NT2/D1 (cell line): ENCODE measurements at regions not wholly inside any gene's neighbourhood (a gene's known extent, or its start where the extent isn't known, plus 50 kb on each side); places are given as distances from the start of the nearest gene placed in this dataset.
"Not testable (repeated sequence)": the region's sequence is repeated elsewhere in the genome, so short reads cannot be mapped to it uniquely, and the experiment has no call there.

Experiments
- DNase-seq: peaks from one replicate; pipeline ENCODE4 v3.0.0-alpha.2; 2011; ENCODE audit warnings: low read depth, low spot score
- H3K27me3 ChIP-seq: 2 replicates; pipeline ENCODE4 v1.6.0; 2011; ENCODE audit warnings: mild to moderate bottlenecking; ENCODE audit not compliant: insufficient read length, insufficient read depth
- H3K36me3 ChIP-seq: 2 replicates; pipeline ENCODE4 v1.6.1; 2011; ENCODE audit warnings: mild to moderate bottlenecking, low read length, mixed read lengths; ENCODE audit not compliant: insufficient read depth, insufficient read length
- H3K4me1 ChIP-seq: 2 replicates; pipeline ENCODE4 v1.5.1; 2011; ENCODE audit not compliant: insufficient read depth, insufficient read length
- H3K4me3 ChIP-seq: 2 replicates; pipeline ENCODE4 v1.5.1; 2011; ENCODE audit warnings: low read depth; ENCODE audit not compliant: insufficient read length
- H3K9ac ChIP-seq: 2 replicates; pipeline ENCODE4 v1.6.0; 2011; ENCODE audit warnings: low read depth; ENCODE audit not compliant: insufficient read length
- H3K9me3 ChIP-seq: 2 replicates; pipeline ENCODE4 v1.5.1; 2011; ENCODE audit warnings: mild to moderate bottlenecking, low read length; ENCODE audit not compliant: insufficient read depth
- SUZ12 ChIP-seq: IDR thresholded peaks from 2 replicates; pipeline ENCODE4 v1.6.1; 2011; ENCODE audit not compliant: insufficient read length, insufficient read depth; ENCODE audit errors: extremely low read depth
- YY1 ChIP-seq: IDR thresholded peaks from 2 replicates; pipeline ENCODE4 v1.6.1; 2011; ENCODE audit not compliant: insufficient read length, insufficient read depth
- ZNF274 ChIP-seq: IDR thresholded peaks from 2 replicates; pipeline ENCODE4 v1.6.1; 2011; ENCODE audit warnings: mild to moderate bottlenecking, low read depth, low read length

DNA sequence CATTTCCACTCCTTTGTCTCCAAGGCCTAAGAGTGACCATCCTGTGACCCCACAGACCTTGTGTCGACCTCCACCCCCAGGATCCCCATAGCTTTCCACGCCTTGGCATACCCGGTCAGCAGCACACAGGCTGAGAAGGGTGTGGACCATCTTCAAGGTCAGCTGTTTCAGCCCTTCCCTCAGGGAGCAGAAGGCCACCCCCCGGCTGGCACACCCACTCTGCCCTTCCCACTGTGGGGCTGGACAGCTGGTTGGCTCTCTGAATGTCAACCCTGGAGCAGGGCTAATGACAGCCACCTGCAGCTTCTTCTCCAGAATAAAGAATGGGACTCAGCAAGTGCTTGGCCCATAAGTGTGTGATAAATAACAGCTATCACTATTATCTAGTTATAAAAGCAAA, 93.1 kb downstream of the OLFM1 start:
- no peak for DNase-seq
- no peaks in the 10 kb centered on the region for H3K4me1 ChIP-seq
- no peak overlapping the region for H3K4me3 ChIP-seq
- H3K27me3 ChIP-seq: peaks cover 3% of the 10 kb centered on the region
- H3K9ac ChIP-seq: no peak overlapping the region
- no peaks in the 10 kb centered on the region for H3K9me3 ChIP-seq
- no peaks in the 10 kb centered on the region for H3K36me3 ChIP-seq
- TF ChIP-seq SUZ12: no peak
- no peak for TF ChIP-seq ZNF274
- no peak for TF ChIP-seq YY1

DNA sequence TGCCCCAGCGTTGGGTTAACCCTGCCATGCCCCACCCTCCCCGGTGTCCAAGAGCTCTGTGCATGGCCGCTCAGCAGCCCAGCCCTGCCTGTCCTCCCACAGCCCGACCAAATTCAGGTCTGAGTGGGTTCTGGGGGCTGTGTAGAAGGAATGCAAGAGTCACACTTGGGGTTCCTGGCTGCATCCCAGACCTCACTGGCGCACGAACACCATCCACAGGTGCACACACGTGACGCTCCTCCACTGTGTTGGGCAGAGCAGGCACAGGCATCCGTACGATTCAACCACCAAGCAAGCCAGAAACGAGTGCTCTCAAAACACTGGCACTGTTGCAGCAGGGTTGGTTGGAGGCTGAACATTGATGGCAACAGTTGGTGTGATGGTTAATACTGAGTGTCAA, 93.9 kb downstream of the OLFM1 start:
- Histone ChIP-seq H3K9ac (no peak overlapping the region), H3K4me3 (no peak overlapping the region), H3K4me1 (peaks cover 1% of the 10 kb centered on the region), H3K27me3 (peaks cover 3% of the 10 kb centered on the region), H3K9me3 (no peaks in the 10 kb centered on the region), H3K36me3 (no peaks in the 10 kb centered on the region)
- no peak for DNase-seq
- TF ChIP-seq YY1: no peak
- no peak for TF ChIP-seq SUZ12
- TF ChIP-seq ZNF274: no peak

DNA sequence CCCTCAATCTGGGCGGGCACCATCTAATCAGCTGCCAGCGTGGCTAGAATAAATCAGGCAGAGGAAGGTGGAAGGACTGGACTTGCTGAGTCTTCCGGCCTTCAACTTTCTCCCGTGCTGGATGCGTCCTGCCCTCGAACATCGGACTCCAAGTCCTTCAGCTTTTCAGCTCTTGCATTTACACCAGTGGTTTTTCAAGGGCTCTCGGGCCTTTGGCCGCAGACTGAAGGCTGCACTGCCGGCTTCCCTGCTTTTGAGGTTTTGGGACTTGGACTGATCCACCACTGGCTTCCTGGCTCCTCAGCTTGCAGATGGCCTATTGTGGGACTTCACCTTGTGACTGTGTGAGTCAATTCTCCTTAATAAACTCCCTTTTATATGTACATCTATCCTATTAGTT, 94.4 kb downstream of the OLFM1 start:
- H3K27me3 ChIP-seq, H3K9ac ChIP-seq, H3K36me3 ChIP-seq, H3K4me1 ChIP-seq, H3K9me3 ChIP-seq, H3K4me3 ChIP-seq, DNase-seq: not testable (repeated sequence)

DNA sequence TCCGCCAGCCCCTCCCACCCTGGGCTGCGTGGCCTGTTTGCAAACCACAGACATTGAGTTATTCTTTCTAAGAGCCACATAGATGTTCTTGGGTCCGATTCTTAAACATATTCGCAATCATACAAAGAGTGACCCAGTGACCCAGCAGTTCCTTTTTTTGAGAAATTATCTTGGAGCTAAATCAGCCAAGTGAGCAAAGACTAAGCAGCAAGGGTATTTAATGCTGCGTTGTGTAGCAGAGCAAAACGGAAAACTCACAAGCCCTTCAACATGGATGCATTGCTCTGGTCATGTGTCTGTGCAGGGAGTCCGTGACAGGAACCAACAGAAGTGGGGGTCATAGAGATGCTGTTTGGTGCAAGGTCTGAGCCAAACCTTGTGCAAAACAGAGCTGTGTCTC, 95.6 kb downstream of the OLFM1 start:
- no peaks in the 10 kb centered on the region for H3K36me3 ChIP-seq
- DNase-seq: no peak
- TF ChIP-seq ZNF274 (no peak), SUZ12 (no peak), YY1 (no peak)
- H3K4me3 ChIP-seq: no peak overlapping the region
- H3K27me3 ChIP-seq: peaks cover 3% of the 10 kb centered on the region
- H3K9me3 ChIP-seq: no peaks in the 10 kb centered on the region
- H3K4me1 ChIP-seq: peaks cover 8% of the 10 kb centered on the region
- H3K9ac ChIP-seq: no peak overlapping the region

DNA sequence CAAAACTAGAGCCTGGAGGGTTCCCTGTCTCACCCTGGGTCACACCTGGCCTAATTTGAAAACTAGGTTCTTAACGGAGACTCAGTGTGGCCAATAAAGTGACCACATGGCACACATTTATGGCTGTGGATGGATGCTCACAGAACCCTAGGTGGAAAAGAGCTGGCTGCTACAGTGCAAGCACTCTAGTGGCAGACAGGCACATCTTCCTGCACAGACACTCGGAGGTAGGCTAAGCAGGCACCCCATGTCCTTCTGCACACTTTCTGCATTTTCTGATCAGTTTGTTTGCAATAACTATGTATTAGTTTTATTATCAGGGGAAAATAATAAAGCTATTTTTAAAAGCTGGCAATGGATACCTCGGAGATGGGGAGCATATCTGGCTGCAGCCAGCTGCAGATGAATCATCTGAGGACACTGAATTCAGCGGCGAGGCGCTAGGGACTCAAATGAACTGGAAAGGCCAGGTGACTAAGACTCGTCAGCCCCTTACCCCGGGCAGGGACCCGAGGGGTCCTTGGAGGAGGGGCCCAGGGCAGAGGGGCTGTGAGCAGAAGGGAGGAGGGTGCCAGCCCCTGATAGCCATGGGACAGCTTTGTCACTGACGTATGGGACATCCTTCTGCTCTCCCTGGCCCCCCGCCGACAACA, 96.2 kb downstream of the OLFM1 start:
- H3K36me3 ChIP-seq: no peaks in the 10 kb centered on the region
- no peaks in the 10 kb centered on the region for H3K9me3 ChIP-seq
- TF ChIP-seq ZNF274 (no peak), SUZ12 (no peak), YY1 (no peak)
- H3K9ac ChIP-seq: no peak overlapping the region
- peaks cover 3% of the 10 kb centered on the region for H3K27me3 ChIP-seq
- no peak overlapping the region for H3K4me3 ChIP-seq
- no peak for DNase-seq
- peaks cover 11% of the 10 kb centered on the region for H3K4me1 ChIP-seq

DNA sequence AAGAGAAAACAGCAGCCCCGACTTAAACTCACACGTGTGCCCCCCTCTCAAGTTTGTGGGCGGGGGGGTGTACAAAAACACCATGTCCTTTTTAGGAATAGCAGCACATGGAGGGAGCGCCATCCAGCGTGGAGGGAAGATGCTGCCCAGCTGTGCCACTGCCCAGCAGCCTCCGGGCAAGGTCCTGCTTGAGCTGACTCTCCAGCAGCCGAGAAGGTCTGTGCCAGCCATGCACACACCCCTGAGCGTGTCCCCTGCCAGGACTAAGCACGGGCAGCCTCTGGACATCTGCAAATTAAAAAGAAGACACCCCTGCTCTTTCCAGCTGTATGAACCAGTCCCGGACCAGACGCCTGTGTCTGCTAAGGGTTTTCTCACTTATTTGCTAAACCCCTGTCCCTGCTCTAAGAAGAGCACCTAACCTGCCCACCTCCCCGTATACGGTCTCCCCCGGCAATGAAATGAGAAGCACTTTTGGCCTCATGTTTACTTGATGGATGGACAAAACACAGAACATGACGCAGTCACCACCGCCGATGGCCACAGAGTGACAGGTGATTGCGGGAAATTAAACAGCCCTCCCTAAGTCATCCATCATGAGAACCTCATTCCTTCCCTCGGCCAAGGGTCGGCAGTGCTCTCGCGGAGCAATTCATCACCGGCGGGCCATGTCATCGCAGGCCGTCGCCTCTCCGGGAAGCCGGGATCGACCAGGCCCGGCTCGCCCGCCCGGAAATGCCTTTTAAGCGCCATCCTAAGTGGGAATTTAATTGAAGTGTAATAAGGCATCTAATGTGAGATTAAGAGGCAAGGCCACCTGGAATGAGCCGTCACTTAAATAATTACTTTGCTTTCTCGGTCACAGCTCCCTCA, 96.9 kb downstream of the OLFM1 start:
- H3K9ac ChIP-seq: no peak overlapping the region
- TF ChIP-seq SUZ12 (no peak), YY1 (no peak), ZNF274 (no peak)
- H3K4me1 ChIP-seq: peaks cover 11% of the 10 kb centered on the region
- H3K4me3 ChIP-seq: no peak overlapping the region
- no peak for DNase-seq
- peaks cover 3% of the 10 kb centered on the region for H3K27me3 ChIP-seq
- no peaks in the 10 kb centered on the region for H3K36me3 ChIP-seq
- no peaks in the 10 kb centered on the region for H3K9me3 ChIP-seq

DNA sequence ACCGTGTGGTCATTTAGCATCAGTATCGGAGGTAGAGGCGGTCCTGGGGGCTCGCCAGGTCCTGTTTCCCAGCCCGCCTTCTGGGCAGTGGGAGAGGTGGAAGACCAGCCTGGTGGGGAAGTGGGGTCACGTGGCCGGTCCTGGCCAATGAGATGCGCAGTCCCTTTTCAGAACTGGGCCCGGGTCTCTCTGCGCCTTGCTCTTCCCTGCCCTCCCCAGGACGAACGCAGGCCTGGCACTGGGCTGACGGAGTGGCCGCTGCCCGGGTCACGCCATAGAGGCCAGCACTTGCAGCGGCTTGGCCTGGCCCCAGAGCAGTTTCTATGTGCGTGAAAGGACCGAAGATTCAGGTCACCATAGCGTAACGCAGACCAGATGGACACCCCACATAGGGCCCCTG, 97.6 kb downstream of the OLFM1 start:
- DNase-seq: no peak
- peaks cover 13% of the 10 kb centered on the region for H3K4me1 ChIP-seq
- H3K9me3 ChIP-seq: no peaks in the 10 kb centered on the region
- no peaks in the 10 kb centered on the region for H3K36me3 ChIP-seq
- no peak for TF ChIP-seq ZNF274
- no peak for TF ChIP-seq SUZ12
- no peak for TF ChIP-seq YY1
- no peak overlapping the region for H3K4me3 ChIP-seq
- H3K9ac ChIP-seq: no peak overlapping the region
- peaks cover 3% of the 10 kb centered on the region for H3K27me3 ChIP-seq
